Smooth muscle cell (in vitro differentiated cells): ENCODE measurements at regions not wholly inside any gene's neighbourhood (a gene's known extent, or its start where the extent isn't known, plus 50 kb on each side); places are given as distances from the start of the nearest gene placed in this dataset.
"Not testable (repeated sequence)": the region's sequence is repeated elsewhere in the genome, so short reads cannot be mapped to it uniquely, and the experiment has no call there.

Experiments
- DNase-seq: peaks from one replicate; lab custom pipeline; 2025; ENCODE audit not compliant: unreplicated experiment; lab: John Stamatoyannopoulos, UW
- H2AFZ ChIP-seq: fragments of 200-600 bp; sonication (generic); 2 replicates; pipeline ENCODE4 v1.6.0; 2016; ENCODE audit warnings: antibody characterized with exemption, low read depth, mild to moderate bottlenecking
- H3F3A ChIP-seq: fragments of 200-600 bp; sonication (generic); 2 replicates; pipeline ENCODE4 v1.6.0; 2017; ENCODE audit warnings: antibody characterized with exemption, low read depth
- H3K27ac ChIP-seq: fragments of 200-600 bp; sonication (generic); 2 replicates; pipeline ENCODE4 v1.5.1; 2016; ENCODE audit warnings: low read depth, mild to moderate bottlenecking
- H3K27me3 ChIP-seq: fragments of 200-600 bp; sonication (generic); 2 replicates; pipeline ENCODE4 v1.6.1; 2016; ENCODE audit warnings: low read depth, mild to moderate bottlenecking
- H3K36me3 ChIP-seq: fragments of 200-600 bp; sonication (generic); 2 replicates; pipeline ENCODE4 v1.5.1; 2016; ENCODE audit warnings: low read depth
- H3K4me1 ChIP-seq: fragments of 200-600 bp; sonication (generic); 2 replicates; pipeline ENCODE4 v1.5.1; 2016; ENCODE audit warnings: low read depth
- H3K4me2 ChIP-seq: fragments of 200-600 bp; sonication (generic); 2 replicates; pipeline ENCODE4 v1.6.0; 2016; ENCODE audit warnings: mild to moderate bottlenecking
- H3K4me3 ChIP-seq: fragments of 200-600 bp; sonication (generic); 2 replicates; pipeline ENCODE4 v1.5.1; 2016; ENCODE audit warnings: mild to moderate bottlenecking
- H3K79me2 ChIP-seq: fragments of 200-600 bp; sonication (generic); 2 replicates; pipeline ENCODE4 v1.6.0; 2016; ENCODE audit warnings: low read depth, mild to moderate bottlenecking
- H3K9ac ChIP-seq: fragments of 200-600 bp; sonication (generic); 2 replicates; pipeline ENCODE4 v1.6.0; 2016; ENCODE audit warnings: low read depth
- H3K9me3 ChIP-seq: fragments of 200-600 bp; sonication (generic); replicated peaks from 2 replicates; pipeline ENCODE4 v1.5.1; 2016; ENCODE audit warnings: low read depth
- H4K20me1 ChIP-seq: fragments of 200-600 bp; sonication (generic); 2 replicates; pipeline ENCODE4 v1.6.0; 2016; ENCODE audit warnings: low read depth
- WGBS: methylation state at CpG from one replicate; pipeline ENCODE4 v1.1.7; 2016; ENCODE audit warnings: low lambda C conversion rate; 5-methylcytosine and 5-hydroxymethylcytosine counted together
- TF ChIP-seq, protein P1 (sequence below): fragments of 200-600 bp; sonication (generic); IDR thresholded peaks from 2 replicates; pipeline ENCODE4 v1.5.1; 2017; ENCODE audit warnings: borderline replicate concordance, mild to moderate bottlenecking, antibody characterized with exemption; ENCODE audit not compliant: insufficient read depth, poor library complexity, severe bottlenecking

DNA sequence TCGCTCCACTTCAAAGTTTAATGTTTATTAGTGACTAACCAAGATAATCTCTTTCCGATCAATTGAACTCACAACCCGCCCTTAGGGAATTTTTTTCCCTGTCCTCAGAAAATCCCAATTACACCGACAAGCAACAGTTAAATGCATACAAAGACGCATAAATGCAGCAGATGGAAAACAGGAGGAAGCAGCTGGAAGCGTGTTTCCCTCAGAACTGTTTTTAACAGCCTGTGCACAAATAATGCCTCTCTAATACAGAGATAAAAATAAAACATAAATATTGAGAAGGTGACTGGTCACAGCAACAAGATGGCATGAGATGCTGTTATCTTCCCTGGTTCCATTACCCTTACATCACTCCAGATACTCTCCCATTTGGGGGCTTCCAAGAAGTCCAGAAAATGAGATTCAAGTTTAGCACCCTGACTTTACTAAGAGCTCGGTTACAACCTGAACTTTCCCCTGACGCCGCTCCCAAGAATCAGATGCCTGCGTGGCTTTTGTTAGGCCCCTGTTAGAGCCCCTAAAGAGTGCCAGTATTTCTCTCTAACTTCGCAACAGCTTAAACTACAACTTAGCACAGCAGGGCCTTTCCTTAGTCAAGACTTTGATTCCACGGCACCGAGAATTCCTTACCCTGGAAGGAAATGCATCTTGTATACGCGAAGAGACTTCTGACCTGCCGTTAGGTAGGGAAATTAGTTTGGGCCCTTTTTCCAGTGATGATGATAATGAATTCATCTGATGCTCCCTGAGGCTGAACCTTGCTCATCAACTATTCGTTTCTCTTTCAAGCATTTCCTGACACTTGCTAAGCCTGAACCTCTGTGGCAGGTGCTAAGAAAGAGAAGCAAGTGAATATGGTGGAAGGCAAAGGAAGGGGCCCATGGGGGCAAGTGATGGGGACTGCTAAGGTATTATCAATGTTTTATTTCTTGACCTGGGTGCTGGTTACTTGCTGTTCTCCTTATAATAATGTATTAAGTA, 137.7 kb upstream of the SMYD2 start:
- Histone ChIP-seq H3K27ac (no peak overlapping the region), H3F3A (no peaks in the 10 kb centered on the region), H3K79me2 (no peaks in the 10 kb centered on the region), H2AFZ (no peak overlapping the region), H4K20me1 (no peaks in the 10 kb centered on the region), H3K4me3 (no peak overlapping the region), H3K36me3 (no peaks in the 10 kb centered on the region), H3K9ac (no peak overlapping the region), H3K4me1 (peaks cover 5% of the 10 kb centered on the region), H3K4me2 (no peak overlapping the region), H3K27me3 (peaks cover under 1% of the 10 kb centered on the region), H3K9me3 (no peaks in the 10 kb centered on the region)
- 70% methylated on average over 17 of the region's 17 CpGs for WGBS
- TF ChIP-seq, protein P1, sequence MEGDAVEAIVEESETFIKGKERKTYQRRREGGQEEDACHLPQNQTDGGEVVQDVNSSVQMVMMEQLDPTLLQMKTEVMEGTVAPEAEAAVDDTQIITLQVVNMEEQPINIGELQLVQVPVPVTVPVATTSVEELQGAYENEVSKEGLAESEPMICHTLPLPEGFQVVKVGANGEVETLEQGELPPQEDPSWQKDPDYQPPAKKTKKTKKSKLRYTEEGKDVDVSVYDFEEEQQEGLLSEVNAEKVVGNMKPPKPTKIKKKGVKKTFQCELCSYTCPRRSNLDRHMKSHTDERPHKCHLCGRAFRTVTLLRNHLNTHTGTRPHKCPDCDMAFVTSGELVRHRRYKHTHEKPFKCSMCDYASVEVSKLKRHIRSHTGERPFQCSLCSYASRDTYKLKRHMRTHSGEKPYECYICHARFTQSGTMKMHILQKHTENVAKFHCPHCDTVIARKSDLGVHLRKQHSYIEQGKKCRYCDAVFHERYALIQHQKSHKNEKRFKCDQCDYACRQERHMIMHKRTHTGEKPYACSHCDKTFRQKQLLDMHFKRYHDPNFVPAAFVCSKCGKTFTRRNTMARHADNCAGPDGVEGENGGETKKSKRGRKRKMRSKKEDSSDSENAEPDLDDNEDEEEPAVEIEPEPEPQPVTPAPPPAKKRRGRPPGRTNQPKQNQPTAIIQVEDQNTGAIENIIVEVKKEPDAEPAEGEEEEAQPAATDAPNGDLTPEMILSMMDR: no peak
- no peak for DNase-seq

DNA sequence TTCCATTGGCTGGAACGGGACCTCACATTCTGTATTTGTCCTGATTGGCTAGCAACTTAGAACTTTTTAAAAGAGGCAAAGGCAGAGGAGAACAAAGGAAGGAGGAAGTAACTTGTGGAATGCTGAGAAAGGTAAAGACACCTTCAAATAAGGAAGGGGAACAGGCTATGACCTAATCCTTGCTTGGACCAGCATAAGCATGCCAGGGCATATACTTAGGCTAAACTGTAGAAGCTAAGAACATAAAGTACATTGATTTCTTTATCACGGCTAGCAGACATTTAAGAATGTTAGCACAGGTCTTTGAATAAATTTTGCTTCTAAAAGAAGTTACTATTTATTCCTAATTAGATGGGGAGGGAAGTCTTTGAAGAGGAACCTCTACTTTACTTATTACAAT, 136.4 kb upstream of the SMYD2 start:
- H3F3A ChIP-seq, H3K79me2 ChIP-seq, H4K20me1 ChIP-seq, H3K36me3 ChIP-seq, H3K27ac ChIP-seq, H3K4me3 ChIP-seq, DNase-seq, H3K4me2 ChIP-seq, H3K9me3 ChIP-seq, H3K9ac ChIP-seq, H2AFZ ChIP-seq, H3K4me1 ChIP-seq, H3K27me3 ChIP-seq: not testable (repeated sequence)
- 92% methylated on average over 2 of the region's 2 CpGs for WGBS

DNA sequence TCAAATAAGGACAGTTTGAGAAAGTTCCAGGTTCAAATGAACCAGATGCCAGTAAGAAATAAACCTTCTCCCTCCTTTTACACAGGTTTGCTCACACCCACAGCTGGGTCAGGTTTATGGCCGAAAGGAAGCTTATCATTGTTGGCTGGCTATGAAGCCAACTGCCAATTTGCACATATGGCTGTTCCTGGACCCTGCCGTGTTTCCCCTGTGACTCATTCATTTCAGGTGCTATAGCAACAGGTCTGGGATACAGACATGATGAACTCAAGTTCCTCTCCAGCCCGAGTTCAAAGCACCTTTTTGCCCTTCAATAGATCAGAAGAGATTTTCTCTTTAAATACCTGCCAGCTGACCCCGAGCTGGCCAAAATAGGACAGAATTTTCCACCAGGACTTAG, 134.4 kb upstream of the SMYD2 start:
- Histone ChIP-seq H3K79me2 (no peaks in the 10 kb centered on the region), H2AFZ (no peak overlapping the region), H3K9me3 (no peaks in the 10 kb centered on the region), H3K4me3 (no peak overlapping the region), H3K9ac (no peak overlapping the region), H3K4me2 (no peak overlapping the region), H4K20me1 (no peaks in the 10 kb centered on the region), H3F3A (no peaks in the 10 kb centered on the region), H3K36me3 (no peaks in the 10 kb centered on the region), H3K27me3 (peaks cover 10% of the 10 kb centered on the region), H3K4me1 (peaks cover 5% of the 10 kb centered on the region), H3K27ac (no peak overlapping the region)
- TF ChIP-seq, protein P1: no peak
- DNase-seq: no peak
- 68% methylated on average over 4 of the region's 4 CpGs for WGBS

DNA sequence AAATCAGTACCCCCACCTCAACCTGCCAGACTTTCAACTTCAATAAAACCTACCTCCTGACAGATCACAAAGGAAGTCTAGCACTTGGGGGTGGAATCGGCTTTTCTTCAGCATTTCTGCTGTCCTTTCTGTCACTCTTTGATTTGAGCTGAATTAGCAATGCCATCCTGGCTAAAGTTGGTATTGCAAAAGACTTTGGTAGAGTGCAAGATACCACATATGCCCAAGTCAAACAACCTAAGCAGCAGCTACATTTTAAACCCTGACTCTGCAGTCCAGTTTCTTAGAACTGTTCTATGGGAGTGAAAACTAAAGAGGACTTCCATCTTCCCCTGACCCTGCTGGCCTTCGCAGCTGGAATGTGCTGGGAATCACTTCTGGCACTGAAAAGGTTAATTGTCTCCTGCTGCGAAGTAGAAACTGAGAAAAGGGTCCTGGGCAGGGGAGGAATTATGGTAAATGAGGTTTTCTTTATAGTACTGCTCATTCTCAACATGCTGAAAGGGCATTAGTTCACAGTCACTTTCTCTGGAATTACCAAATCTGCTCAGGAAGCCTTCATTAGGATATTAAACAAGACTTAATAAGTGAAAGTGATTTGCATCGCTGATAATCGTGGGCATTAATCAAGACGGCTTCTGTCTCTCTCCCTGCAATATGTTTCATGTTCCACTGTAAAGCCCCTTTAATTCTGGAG, 126.2 kb upstream of the SMYD2 start:
- no peak overlapping the region for H3K9ac ChIP-seq
- H3K9me3 ChIP-seq: no peaks in the 10 kb centered on the region
- no peaks in the 10 kb centered on the region for H4K20me1 ChIP-seq
- peaks cover 42% of the 10 kb centered on the region for H3K27me3 ChIP-seq
- peaks cover 22% of the 10 kb centered on the region for H3K4me1 ChIP-seq
- H2AFZ ChIP-seq: no peak overlapping the region
- 41% methylated on average over 6 of the region's 6 CpGs for WGBS
- no peak overlapping the region for H3K4me3 ChIP-seq
- no peaks in the 10 kb centered on the region for H3K79me2 ChIP-seq
- H3F3A ChIP-seq: no peaks in the 10 kb centered on the region
- no peaks in the 10 kb centered on the region for H3K36me3 ChIP-seq
- TF ChIP-seq, protein P1: no peak
- H3K4me2 ChIP-seq: no peak overlapping the region
- no peak for DNase-seq
- no peak overlapping the region for H3K27ac ChIP-seq
